CD4-positive, alpha-beta memory T cell (primary cell): ENCODE measurements at regions not wholly inside any gene's neighbourhood (a gene's known extent, or its start where the extent isn't known, plus 50 kb on each side); places are given as distances from the start of the nearest gene placed in this dataset.

Experiments
- CTCF ChIA-PET: fragments of 350-600 bp; sonication (Branson Sonifier 250); formaldehyde crosslinking; loops from one replicate; lab custom pipeline; 2021; ENCODE audit warnings: inconsistent platforms; ENCODE audit not compliant: partially characterized antibody; lab: Charles Lee
- POLR2A ChIA-PET: fragments of 350-600 bp; sonication (Branson Sonifier 250); formaldehyde crosslinking; loops from one replicate; lab custom pipeline; 2021; ENCODE audit not compliant: partially characterized antibody; lab: Charles Lee
- DNase-seq, 5 donors: peaks; one replicate each; pipeline versions ENCODE4 v3.0.0 to v3.0.0-alpha.2; 2020 to 2022; ENCODE audit warnings: mixed read lengths in 1 of 5
- H3K27ac ChIP-seq: one replicate; pipeline ENCODE4 v1.7.0; 2013; ENCODE audit warnings: low read depth, low read length
- H3K27me3 ChIP-seq: 2 replicates; pipeline ENCODE4 v1.7.0; 2013; ENCODE audit warnings: mild to moderate bottlenecking, low read length, moderate library complexity; ENCODE audit not compliant: insufficient read depth
- H3K36me3 ChIP-seq: 2 replicates; pipeline ENCODE4 v1.7.0; 2013; ENCODE audit warnings: mild to moderate bottlenecking, low read length, moderate library complexity; ENCODE audit not compliant: insufficient read depth
- H3K4me1 ChIP-seq: 2 replicates; pipeline ENCODE4 v1.7.0; 2013; ENCODE audit warnings: mild to moderate bottlenecking, low read length, moderate library complexity; ENCODE audit not compliant: insufficient read depth
- H3K4me3 ChIP-seq, 2 donors: one replicate each; pipeline ENCODE4 v1.7.0; 2013; ENCODE audit warnings: low read length in 2 of 2, mild to moderate bottlenecking in 1 of 2
- H3K9me3 ChIP-seq, 2 donors: one replicate each; pipeline ENCODE4 v1.7.0; 2013; ENCODE audit warnings: low read length in 2 of 2, control low read depth in 1 of 2; ENCODE audit not compliant: control insufficient read depth in 1 of 2
- H3K27ac Mint-ChIP-seq, 7 donors: one replicate each; pipeline ENCODE4 v1.8.0; 2020 to 2021; ENCODE audit warnings: mixed read lengths in 7 of 7, mild to moderate bottlenecking in 6 of 7, inconsistent platforms in 3 of 7, moderate library complexity in 3 of 7
- H3K27me3 Mint-ChIP-seq, 2 donors: one replicate each; pipeline ENCODE4 v1.8.0; 2020 to 2021; ENCODE audit warnings: mixed read lengths in 2 of 2
- H3K36me3 Mint-ChIP-seq, 2 donors: one replicate each; pipeline ENCODE4 v1.8.0; 2020 to 2021; ENCODE audit warnings: mixed read lengths in 2 of 2, inconsistent platforms in 1 of 2, mild to moderate bottlenecking in 1 of 2
- H3K4me1 Mint-ChIP-seq, 4 donors: one replicate each; pipeline ENCODE4 v1.8.0; 2020 to 2021; ENCODE audit warnings: mixed read lengths in 4 of 4, mild to moderate bottlenecking in 1 of 4
- H3K4me3 Mint-ChIP-seq, 8 donors: one replicate each; pipeline ENCODE4 v1.8.0; 2020 to 2021; ENCODE audit warnings: mixed read lengths in 8 of 8, mild to moderate bottlenecking in 7 of 8, moderate library complexity in 6 of 8, inconsistent platforms in 3 of 8
- H3K9me3 Mint-ChIP-seq, 8 donors: one replicate each; pipeline ENCODE4 v1.8.0; 2020 to 2021; ENCODE audit warnings: mixed read lengths in 8 of 8, mild to moderate bottlenecking in 5 of 8, inconsistent platforms in 3 of 8, moderate library complexity in 1 of 8
- intact Hi-C: fragments of 100-400 bp; cut with micrococcal nuclease; formaldehyde crosslinking; loops from one replicate; pipeline ENCODE4 v1.15.1; 2023

DNA sequence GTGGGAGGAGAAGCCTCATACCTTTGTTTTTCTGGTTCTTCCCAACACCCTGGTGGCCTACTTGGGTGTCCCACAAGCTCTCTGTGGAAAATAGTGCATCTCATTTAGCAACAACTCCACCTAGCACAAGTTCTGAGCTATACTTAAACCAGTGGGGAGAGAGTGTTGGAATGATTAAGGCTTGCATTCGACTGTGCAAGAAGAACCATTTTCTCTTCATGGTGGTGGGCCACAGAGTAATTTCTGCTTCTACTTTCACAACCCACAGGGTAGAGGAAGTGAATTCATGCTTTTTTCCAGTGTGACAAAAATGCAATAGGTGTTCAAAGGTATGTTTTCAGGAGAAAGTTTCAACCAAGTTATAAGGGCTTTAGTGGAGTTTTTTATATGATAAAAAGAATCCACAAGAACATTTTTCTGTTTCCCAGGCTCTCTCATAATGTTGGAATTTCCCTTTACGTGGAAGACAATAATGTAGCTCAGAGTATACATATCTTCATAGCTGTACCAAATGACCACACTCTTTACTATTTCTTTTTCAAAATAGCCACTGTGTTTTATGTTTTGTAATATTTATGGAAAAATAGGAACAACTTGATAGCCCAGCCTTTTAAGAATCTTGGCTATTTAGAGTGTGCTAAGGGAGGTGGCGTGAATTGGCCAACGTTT is 80.3 kb upstream of the HHIP start:
- Mint-ChIP-seq H3K4me1 (no peaks in the 10 kb centered on the region), H3K27me3 (no peaks in the 10 kb centered on the region), H3K27ac (no peak overlapping the region), H3K36me3 (no peaks in the 10 kb centered on the region), H3K9me3 (peaks cover 0 to 4% (median 2%) of the 10 kb centered on the region in 8 donors), H3K4me3 (no peak overlapping the region)
- H3K9me3 ChIP-seq: no peaks in the 10 kb centered on the region
- no peaks in the 10 kb centered on the region for H3K36me3 ChIP-seq
- DNase-seq: no peak
- ChIA-PET POLR2A (no interaction called here), CTCF (no interaction called here)
- no peaks in the 10 kb centered on the region for H3K4me1 ChIP-seq
- intact Hi-C loops: no loop called here
- no peak overlapping the region for H3K4me3 ChIP-seq
- H3K27me3 ChIP-seq: no peaks in the 10 kb centered on the region
- H3K27ac ChIP-seq: no peak overlapping the region

DNA sequence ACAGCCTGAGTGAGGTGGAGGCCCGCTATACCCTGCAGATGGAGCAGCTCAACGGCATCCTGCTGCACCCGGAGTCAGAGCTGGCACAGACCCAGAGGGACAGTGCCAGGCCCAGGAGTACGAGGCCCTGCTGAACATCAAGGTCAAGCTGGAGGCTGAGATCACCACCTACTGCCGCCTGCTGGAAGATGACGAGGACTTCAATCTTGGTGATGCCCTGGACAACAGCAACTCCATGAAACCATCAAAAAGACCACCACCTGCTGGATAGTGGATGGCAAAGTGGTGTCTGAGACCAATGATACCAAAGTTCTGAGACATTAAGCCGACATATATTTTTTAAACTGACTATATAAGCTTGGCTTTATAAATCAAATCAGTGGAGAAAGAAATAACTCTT is 73.3 kb upstream of the HHIP start:
- Histone ChIP-seq H3K4me1 (no peaks in the 10 kb centered on the region), H3K9me3 (no peaks in the 10 kb centered on the region), H3K27me3 (no peaks in the 10 kb centered on the region), H3K36me3 (no peaks in the 10 kb centered on the region), H3K4me3 (no peak overlapping the region), H3K27ac (no peak overlapping the region)
- Mint-ChIP-seq H3K4me3 (no peak overlapping the region), H3K9me3 (peaks cover 0 to 4% (median 0%) of the 10 kb centered on the region in 8 donors), H3K27me3 (no peaks in the 10 kb centered on the region), H3K27ac (no peak overlapping the region), H3K36me3 (no peaks in the 10 kb centered on the region), H3K4me1 (no peaks in the 10 kb centered on the region)
- POLR2A ChIA-PET: no interaction called here
- CTCF ChIA-PET: no interaction called here
- intact Hi-C loops: no loop called here
- no peak for DNase-seq

DNA sequence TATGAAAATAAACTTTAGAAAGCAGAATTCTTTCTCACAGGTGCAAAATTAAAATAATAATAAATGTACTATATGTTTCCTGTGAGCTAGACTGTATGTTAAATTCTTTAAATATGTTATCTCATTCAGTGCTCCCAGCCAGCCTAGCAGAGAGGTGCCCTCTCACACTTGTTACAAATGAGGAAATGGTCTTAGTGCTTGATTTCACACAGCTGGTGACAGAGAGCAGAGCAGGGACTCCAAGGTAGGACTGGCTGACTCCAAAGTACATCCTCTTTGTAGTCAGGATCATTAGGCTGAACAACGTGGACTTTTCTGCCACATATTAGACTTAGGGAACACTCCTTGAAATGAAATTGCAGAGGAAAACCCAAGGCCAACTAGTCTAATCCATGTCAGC is 72.0 kb upstream of the HHIP start:
- H3K27me3 ChIP-seq: no peaks in the 10 kb centered on the region
- Mint-ChIP-seq H3K4me3 (no peak overlapping the region), H3K27ac (no peak overlapping the region), H3K36me3 (no peaks in the 10 kb centered on the region), H3K27me3 (no peaks in the 10 kb centered on the region), H3K9me3 (no peaks in the 10 kb centered on the region), H3K4me1 (no peaks in the 10 kb centered on the region)
- no peaks in the 10 kb centered on the region for H3K36me3 ChIP-seq
- ChIA-PET CTCF (no interaction called here), POLR2A (no interaction called here)
- no peaks in the 10 kb centered on the region for H3K4me1 ChIP-seq
- H3K27ac ChIP-seq: no peak overlapping the region
- intact Hi-C loops: no loop called here
- H3K9me3 ChIP-seq: no peaks in the 10 kb centered on the region
- no peak for DNase-seq
- H3K4me3 ChIP-seq: no peak overlapping the region

DNA sequence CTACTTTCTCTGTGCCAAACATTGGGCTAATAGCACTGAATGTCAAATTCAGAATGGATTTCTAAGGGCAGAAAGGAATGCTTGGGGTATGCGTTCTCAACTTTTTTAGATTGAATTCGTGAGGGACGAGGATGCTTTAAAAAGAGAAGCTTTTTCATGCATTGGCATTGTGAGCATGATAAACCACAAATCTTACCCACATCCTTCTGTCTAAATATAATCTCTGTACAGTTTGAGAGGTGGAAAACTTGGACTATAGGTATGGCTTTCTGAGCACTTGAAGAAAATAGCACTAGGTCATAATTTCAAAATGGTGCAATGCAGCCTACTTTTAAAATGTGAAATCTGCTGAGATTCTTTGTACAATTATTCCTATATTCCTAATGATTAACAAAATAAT is 71.4 kb upstream of the HHIP start:
- Mint-ChIP-seq H3K36me3 (no peaks in the 10 kb centered on the region), H3K27ac (no peak overlapping the region), H3K4me1 (no peaks in the 10 kb centered on the region), H3K4me3 (no peak overlapping the region), H3K9me3 (no peaks in the 10 kb centered on the region), H3K27me3 (no peaks in the 10 kb centered on the region)
- Histone ChIP-seq H3K4me3 (no peak overlapping the region), H3K27me3 (no peaks in the 10 kb centered on the region), H3K36me3 (no peaks in the 10 kb centered on the region), H3K27ac (no peak overlapping the region), H3K9me3 (no peaks in the 10 kb centered on the region), H3K4me1 (no peaks in the 10 kb centered on the region)
- intact Hi-C loops: no loop called here
- ChIA-PET CTCF (no interaction called here), POLR2A (no interaction called here)
- DNase-seq: no peak

DNA sequence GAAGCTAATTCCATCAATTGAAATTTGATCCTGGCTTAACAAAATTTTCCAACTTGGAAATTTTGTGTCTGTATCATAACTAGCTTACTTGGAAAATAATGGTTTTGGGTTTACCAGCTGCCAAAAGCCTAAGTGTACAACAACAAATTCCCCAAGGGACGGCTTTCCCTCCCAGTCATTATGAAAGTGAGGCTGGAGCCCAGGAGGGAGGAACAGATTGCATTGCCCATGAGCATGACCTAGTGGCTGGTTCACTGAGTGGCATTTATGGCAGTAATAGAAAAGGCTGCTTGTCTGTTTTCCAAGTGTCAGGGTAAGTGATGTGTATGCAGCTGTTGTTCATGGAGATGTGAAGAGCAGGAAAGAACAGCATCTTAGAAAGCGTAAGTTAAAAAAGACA is 70.8 kb upstream of the HHIP start:
- Mint-ChIP-seq H3K4me3 (no peak overlapping the region), H3K4me1 (no peaks in the 10 kb centered on the region), H3K27ac (no peak overlapping the region), H3K27me3 (no peaks in the 10 kb centered on the region), H3K9me3 (no peaks in the 10 kb centered on the region), H3K36me3 (no peaks in the 10 kb centered on the region)
- no peak for DNase-seq
- POLR2A ChIA-PET: no interaction called here
- Histone ChIP-seq H3K27ac (no peak overlapping the region), H3K4me3 (no peak overlapping the region), H3K27me3 (no peaks in the 10 kb centered on the region), H3K36me3 (no peaks in the 10 kb centered on the region), H3K9me3 (no peaks in the 10 kb centered on the region), H3K4me1 (no peaks in the 10 kb centered on the region)
- intact Hi-C loops: no loop called here
- CTCF ChIA-PET: no interaction called here

DNA sequence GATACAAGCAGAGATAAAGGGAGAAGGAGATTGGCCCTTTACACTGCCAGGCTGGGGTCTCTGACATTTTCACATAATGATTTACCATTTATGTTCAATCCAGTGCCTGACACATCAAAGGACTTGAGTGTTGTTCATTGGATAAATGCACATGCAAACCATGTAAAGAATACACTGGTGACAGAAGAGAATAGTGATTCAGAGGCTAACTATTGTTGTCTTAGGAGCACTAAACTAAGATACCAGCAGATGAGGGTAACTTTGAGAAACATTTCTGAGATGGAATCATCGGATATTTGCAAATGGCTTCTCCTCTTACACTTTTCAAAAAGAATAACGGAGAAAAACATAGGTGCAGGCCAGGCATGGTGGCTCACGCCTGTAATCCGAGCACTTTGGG is 67.3 kb upstream of the HHIP start:
- H3K27me3 Mint-ChIP-seq: no peaks in the 10 kb centered on the region

DNA sequence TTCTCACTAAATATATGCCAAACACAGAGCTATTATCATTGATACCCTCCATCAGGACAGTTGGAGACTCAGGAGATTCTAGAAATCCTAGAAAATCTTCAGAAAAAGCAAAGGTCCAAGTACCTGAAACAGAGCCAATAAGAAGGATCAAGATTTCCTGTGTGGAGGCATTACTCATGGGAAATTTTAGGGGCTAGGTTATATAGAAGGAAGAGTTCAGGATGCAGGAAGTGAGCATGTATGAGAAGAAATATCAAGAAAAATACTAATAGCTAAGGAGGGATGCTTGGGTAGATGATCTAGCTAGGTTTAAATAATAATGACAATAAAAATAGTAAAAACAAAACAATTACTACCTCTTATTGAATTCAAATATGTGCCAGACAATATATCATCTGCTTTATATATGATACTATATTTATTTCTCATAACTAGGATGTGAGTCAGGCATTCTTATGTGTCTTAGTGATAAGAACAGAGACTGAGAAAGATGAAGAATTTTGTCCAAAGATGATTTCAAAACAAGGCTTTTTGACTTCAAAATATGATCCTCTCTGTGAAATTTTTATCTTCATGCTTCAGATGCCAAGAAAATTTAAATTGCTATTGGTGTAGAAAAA is 66.4 kb upstream of the HHIP start:
- intact Hi-C loops: no loop called here
- Histone ChIP-seq H3K27me3 (no peaks in the 10 kb centered on the region), H3K4me1 (no peaks in the 10 kb centered on the region), H3K27ac (no peak overlapping the region), H3K36me3 (no peaks in the 10 kb centered on the region), H3K9me3 (no peaks in the 10 kb centered on the region), H3K4me3 (no peak overlapping the region)
- DNase-seq: no peak
- Mint-ChIP-seq H3K36me3 (no peaks in the 10 kb centered on the region), H3K27ac (no peak overlapping the region), H3K4me1 (no peaks in the 10 kb centered on the region), H3K4me3 (no peak overlapping the region), H3K27me3 (no peaks in the 10 kb centered on the region), H3K9me3 (no peaks in the 10 kb centered on the region)
- ChIA-PET CTCF (no interaction called here), POLR2A (no interaction called here)

More for the DNA sequence above, 67.3 kb upstream of the HHIP start:
- Histone ChIP-seq H3K4me1 (no peaks in the 10 kb centered on the region), H3K27me3 (no peaks in the 10 kb centered on the region), H3K36me3 (no peaks in the 10 kb centered on the region), H3K27ac (no peak overlapping the region), H3K9me3 (no peaks in the 10 kb centered on the region), H3K4me3 (no peak overlapping the region)
- intact Hi-C loops: no loop called here
- ChIA-PET CTCF (no interaction called here), POLR2A (no interaction called here)
- DNase-seq: no peak
- Mint-ChIP-seq H3K36me3 (no peaks in the 10 kb centered on the region), H3K9me3 (no peaks in the 10 kb centered on the region), H3K4me3 (no peak overlapping the region), H3K27ac (no peak overlapping the region), H3K4me1 (no peaks in the 10 kb centered on the region)
